ENCODE measurements at regions not wholly inside any gene's neighbourhood (a gene's known extent, or its start where the extent isn't known, plus 50 kb on each side); places are given as distances from the start of the nearest gene placed in this dataset.

- TF ChIP-seq CTCF (conservative IDR thresholded peaks at IDR 0.05) (no peak), EZH2 (IDR thresholded peaks at IDR 0.05; ENCODE audit: low read depth) (no peak)
Observed at GRCh38 chr2:17229414-17229813, 288.8 kb downstream of the RAD51AP2 start.

All from PC-9 (cell line).